ENCODE measurements at regions not wholly inside any gene's neighbourhood (a gene's known extent, or its start where the extent isn't known, plus 50 kb on each side); places are given as distances from the start of the nearest gene placed in this dataset.
"Not testable (repeated sequence)": the region's sequence is repeated elsewhere in the genome, so short reads cannot be mapped to it uniquely, and the experiment has no call there.

- no peak for DNase-seq
Measured at GRCh38 chr9:115326461-115326860, 208.5 kb upstream of the TNC start.

- DNase-seq = no peak
Measured at GRCh38 chr9:115327436-115328122, 209.6 kb upstream of the TNC start.

- no peak for DNase-seq
Measured at GRCh38 chr9:115328228-115328627, 210.3 kb upstream of the TNC start.

- no peak for DNase-seq
Measured at GRCh38 chr9:115328677-115329076, 210.7 kb upstream of the TNC start.

GRCh38 chr9:115333277-115334070 is 215.5 kb upstream of the TNC start:
- no peak for DNase-seq

GRCh38 chr9:115335439-115335838 is 217.5 kb upstream of the TNC start:
- no peak for DNase-seq

GRCh38 chr9:115340314-115340713 is 222.4 kb upstream of the TNC start:
- no peak for DNase-seq

DNA sequence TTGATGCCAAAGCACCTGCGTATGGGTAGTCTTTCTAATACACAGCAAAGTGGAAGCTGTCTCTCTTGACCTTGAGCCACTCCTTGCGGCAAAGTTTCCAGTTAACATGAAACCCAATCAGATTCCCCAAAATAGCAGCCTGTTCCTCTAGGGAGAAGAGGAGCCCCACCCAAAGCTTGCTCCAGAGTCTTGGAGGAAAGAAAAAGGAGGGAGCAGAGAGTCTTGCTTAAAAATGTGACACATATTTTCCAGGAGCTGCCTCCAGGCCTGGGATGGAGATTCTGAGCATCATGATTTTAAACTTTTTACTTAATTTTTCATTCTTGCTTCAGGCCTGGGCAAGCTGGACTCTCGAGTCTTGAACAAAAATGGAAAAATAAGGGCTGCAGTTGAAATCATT is 223.5 kb upstream of the TNC start:
- no peak for DNase-seq

DNA sequence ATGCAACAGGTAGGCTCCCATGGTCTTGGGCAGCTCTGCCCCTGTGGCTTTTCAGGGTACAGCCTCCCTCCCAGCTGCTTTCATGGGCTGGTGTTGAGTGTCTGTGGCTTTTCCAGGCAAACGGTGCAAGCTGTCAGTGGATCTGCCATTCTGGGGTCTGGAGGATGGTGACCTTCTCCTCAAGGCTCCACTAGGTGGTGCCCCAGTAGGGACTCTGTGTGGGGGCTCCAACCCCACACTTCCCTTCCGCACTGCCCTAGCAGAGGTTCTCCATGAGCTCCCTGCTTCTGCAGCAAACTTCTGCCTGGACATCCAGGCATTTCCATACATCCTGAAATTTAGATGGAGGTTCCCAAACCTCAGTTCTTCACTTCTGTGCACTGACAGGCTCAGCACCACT is 229.8 kb upstream of the TNC start:
- DNase-seq = not testable (repeated sequence)

DNA sequence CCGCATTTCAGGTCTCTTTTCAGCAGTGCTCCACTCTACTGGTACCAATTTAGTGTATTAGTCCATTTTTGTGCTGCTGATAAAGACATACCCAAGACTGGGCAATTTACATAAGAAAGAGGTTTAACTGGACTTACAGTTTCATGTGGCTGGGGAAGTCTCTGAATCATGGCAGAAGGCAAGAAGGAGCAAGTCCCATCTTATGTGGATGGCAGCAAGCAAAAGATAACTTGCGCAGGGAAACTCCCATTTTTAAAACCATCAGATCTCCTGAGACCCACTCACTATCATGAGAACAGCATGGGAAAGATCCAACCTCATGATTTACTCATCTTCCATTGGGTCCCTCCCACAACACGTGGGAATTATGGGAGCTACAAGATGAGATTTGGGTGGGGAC is 231.0 kb upstream of the TNC start:
- not testable (repeated sequence) for DNase-seq

- DNase-seq = no peak
Measured at GRCh38 chr9:115349542-115349941, 231.6 kb upstream of the TNC start.

- no peak for DNase-seq
Measured at GRCh38 chr9:115350548-115350947, 232.6 kb upstream of the TNC start.

DNA sequence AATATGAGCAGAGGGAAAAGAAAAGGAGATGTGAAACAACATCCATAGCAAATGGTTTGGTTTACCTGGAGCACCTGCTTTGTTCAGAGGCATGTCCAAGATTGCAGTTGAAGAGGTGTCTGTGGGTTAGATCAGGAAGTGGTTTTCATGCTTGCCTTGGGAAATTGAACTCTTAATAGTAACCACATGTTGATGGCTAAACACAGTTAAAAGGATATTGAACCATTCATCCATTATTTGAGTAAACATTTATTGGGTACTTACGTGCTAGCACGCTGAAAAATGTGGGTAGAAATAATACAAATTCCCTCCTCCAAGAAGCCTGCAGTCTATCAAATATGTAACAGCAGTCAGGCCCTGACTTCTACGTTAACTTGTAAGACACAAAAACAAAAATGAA is 235.7 kb upstream of the TNC start:
- peak; percentile 4 for DNase-seq

GRCh38 chr9:115357821-115358220 is 239.9 kb upstream of the TNC start:
- DNase-seq = no peak

GRCh38 chr9:115359017-115359780 is 241.2 kb upstream of the TNC start:
- DNase-seq = no peak

DNA sequence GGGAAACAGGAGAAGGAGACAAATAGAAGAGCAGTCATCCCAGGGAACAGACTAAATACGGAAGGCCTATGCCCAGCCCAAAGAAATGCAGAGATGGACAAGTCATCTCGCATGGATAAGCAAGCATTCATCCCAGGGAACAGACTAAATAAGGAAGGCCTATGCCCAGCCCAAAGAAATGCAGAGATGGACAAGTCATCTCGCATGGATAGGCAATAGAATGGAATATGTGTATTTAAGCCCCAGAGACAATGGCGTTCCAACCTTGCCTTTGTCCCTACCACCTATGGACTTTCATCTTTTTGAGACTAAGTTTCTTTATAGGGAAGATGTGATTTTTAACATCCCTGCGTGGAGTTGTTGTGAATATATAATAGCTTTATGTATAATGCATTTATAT is 242.2 kb upstream of the TNC start:
- no peak for DNase-seq

GRCh38 chr9:115362101-115362500 is 244.1 kb upstream of the TNC start:
- no peak for DNase-seq

DNA sequence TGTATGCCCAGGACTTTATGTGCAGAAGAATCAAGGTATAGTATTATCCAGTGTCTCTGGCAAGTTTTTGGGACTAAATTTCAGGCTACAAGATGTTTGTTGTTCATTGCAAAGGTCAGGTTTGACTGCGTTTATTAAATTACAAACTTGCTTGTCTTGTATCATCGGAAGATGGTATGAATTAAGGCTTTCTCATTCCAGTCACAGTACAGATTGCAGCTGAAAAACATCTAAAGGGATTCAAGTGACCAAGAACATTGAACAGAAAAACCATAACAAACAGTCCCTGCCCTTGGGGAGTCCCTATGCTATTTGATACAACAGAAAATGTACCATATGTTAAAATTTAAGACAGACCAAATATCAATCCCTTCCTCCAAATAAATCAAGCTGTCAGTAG is 244.7 kb upstream of the TNC start:
- no peak for DNase-seq

DNA sequence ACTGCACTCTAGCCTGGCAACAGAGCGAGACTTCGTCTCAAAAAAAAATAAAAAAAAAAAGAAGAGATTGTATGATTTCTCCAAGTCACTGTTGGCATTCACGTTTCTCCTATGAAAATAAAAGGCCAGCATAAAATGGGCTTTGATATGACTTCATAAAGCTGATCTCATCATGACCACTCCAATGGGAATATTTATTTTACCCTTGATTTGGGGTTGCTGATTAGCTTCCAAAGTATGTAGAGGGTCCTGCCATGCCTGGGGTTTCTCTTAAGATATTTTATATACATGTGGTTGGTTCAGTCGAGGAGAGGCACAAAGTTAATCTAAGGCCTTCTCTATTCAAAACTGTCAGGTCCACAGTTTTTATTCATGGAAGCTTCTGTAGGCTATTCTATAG is 247.0 kb upstream of the TNC start:
- DNase-seq = no peak

- no peak for DNase-seq
Measured at GRCh38 chr9:115367321-115367720, 249.4 kb upstream of the TNC start.

DNA sequence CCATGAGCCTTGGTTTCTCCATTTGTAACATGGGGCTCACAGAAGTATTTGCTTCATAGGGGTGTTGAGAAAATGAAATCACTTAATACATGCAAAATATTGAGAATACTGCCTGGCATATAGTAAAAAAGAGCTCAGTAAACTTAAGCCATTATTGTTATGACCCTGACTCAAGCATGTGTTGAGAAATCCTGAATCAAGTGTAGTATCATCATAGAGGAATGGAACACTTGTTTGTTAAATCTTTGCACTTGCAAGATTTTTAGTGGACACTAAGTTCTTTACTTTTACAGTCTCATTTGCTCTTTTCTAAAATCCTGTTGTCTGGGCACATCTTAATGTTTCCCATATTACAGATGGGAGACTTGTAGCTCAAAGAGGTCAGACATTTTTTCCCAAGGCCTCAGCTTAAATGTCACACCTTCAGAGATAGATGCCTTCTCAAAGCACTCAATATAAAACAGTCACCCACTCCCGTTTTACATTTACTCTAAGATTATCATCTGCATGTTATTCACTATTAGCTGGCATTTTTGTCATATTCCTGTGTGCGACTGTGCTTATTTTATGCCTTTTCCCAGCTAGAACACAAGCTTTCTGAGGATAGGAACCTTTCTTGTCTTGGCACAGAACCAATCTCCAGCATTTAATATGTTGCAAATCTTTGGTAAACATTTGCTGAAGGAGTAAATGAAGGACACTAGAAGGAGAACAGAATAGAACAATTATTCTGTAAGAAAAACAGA is 250.0 kb upstream of the TNC start:
- DNase-seq = no peak

GRCh38 chr9:115369322-115369957 is 251.5 kb upstream of the TNC start:
- no peak for DNase-seq

All from NCI-H2029 (cell line).